ENCODE measurements at regions not wholly inside any gene's neighbourhood (a gene's known extent, or its start where the extent isn't known, plus 50 kb on each side); places are given as distances from the start of the nearest gene placed in this dataset.
"Not testable (repeated sequence)": the region's sequence is repeated elsewhere in the genome, so short reads cannot be mapped to it uniquely, and the experiment has no call there.

- no peak for DNase-seq
Observed at GRCh38 chr10:2620827-2621521, 446.4 kb upstream of the PFKP start.

- DNase-seq = no peak
Observed at GRCh38 chr10:2619916-2620315, 447.4 kb upstream of the PFKP start.

GRCh38 chr10:2619472-2619871 lies 447.9 kb upstream of the PFKP start:
- DNase-seq = no peak

GRCh38 chr10:2618690-2619089 lies 448.7 kb upstream of the PFKP start:
- no peak for DNase-seq

GRCh38 chr10:2616215-2616614 lies 451.1 kb upstream of the PFKP start:
- DNase-seq = no peak

- no peak for DNase-seq
Observed at GRCh38 chr10:2611603-2612002, 455.7 kb upstream of the PFKP start.

- DNase-seq = no peak
Observed at GRCh38 chr10:2610946-2611345, 456.4 kb upstream of the PFKP start.

- DNase-seq = no peak
Observed at GRCh38 chr10:2604891-2605290, 462.5 kb upstream of the PFKP start.

- no peak for DNase-seq
Observed at GRCh38 chr10:2599571-2599970, 467.8 kb upstream of the PFKP start.

- no peak for DNase-seq
Observed at GRCh38 chr10:2592360-2593160, 474.8 kb upstream of the PFKP start.

- DNase-seq = no peak
Observed at GRCh38 chr10:2589196-2589595, 478.2 kb upstream of the PFKP start.

- no peak for DNase-seq
Observed at GRCh38 chr10:2584385-2584784, 483.0 kb upstream of the PFKP start.

- no peak for DNase-seq
Observed at GRCh38 chr10:2576892-2577291, 490.5 kb upstream of the PFKP start.

- DNase-seq = no peak
Observed at GRCh38 chr10:2575460-2575859, 491.9 kb upstream of the PFKP start.

GRCh38 chr10:2572611-2573010 lies 494.7 kb upstream of the PFKP start:
- no peak for DNase-seq

- DNase-seq = no peak
Observed at GRCh38 chr10:2556883-2557282, 510.5 kb upstream of the PFKP start.

- DNase-seq = no peak
Observed at GRCh38 chr10:2548071-2548470, 519.3 kb upstream of the PFKP start.

- no peak for DNase-seq
Observed at GRCh38 chr10:2547606-2548005, 519.7 kb upstream of the PFKP start.

- DNase-seq = not testable (repeated sequence)
Observed at GRCh38 chr10:2546894-2547293, 520.5 kb upstream of the PFKP start.

GRCh38 chr10:2543974-2544373 lies 523.4 kb upstream of the PFKP start:
- DNase-seq = no peak

GRCh38 chr10:2543142-2543886 lies 524.0 kb upstream of the PFKP start:
- no peak for DNase-seq

- DNase-seq = no peak
Observed at GRCh38 chr10:2541176-2541575, 526.2 kb upstream of the PFKP start.

GRCh38 chr10:2529945-2530344 lies 537.4 kb upstream of the PFKP start:
- DNase-seq = no peak
